Right lobe of liver (tissue), 4 donors: ENCODE measurements at regions not wholly inside any gene's neighbourhood (a gene's known extent, or its start where the extent isn't known, plus 50 kb on each side); places are given as distances from the start of the nearest gene placed in this dataset.

ENCODE experiments used
- CTCF ChIP-seq, 4 donors: fragments of 200-600 bp in 3 of 4; fragments of 450-650 bp in 1 of 4; IDR thresholded peaks; one replicate each; pipeline versions ENCODE4 v1.5.1 to v1.8.0; 2016 to 2022; ENCODE audit warnings: antibody characterized with exemption in 4 of 4, mild to moderate bottlenecking in 2 of 4
- POLR2A ChIP-seq: fragments of 450-650 bp; IDR thresholded peaks from one replicate; pipeline ENCODE4 v1.6.1; 2017; ENCODE audit warnings: antibody characterized with exemption, mild to moderate bottlenecking
- donor health status: DM: no; HTN: no; CAD: no.
- donor health status: DM: no; HTN: no; CAD: no.
- donor health status: DM: no; HTN: yes; CAD: no.

DNA sequence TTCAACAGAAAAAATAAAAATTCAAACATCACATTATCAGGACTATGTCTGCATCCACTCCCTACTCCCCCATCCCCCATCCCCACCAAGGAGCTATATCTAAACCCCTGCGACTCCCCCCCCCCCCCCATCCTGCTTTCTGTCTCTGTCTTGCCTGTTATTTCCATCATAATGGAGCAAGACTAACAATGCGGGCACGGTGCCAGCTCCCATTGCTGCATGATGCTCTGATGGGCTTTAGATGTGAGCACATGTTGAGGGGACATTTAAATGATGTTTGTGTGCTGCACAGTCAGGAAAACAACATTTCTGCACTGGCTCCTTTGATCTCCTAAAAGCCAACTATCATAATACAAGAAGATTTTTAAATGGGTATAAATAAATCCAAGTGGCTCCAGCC lies 644.2 kb upstream of the SETBP1 start:
- TF ChIP-seq POLR2A (no peak), CTCF (IDR thresholded peaks at IDR 0.05) (no peak)
